Muscle of arm (tissue), 1 donor: ENCODE measurements at regions not wholly inside any gene's neighbourhood (a gene's known extent, or its start where the extent isn't known, plus 50 kb on each side); places are given as distances from the start of the nearest gene placed in this dataset.
"Not testable (repeated sequence)": the region's sequence is repeated elsewhere in the genome, so short reads cannot be mapped to it uniquely, and the experiment has no call there.

Source experiments
- DNase-seq: peaks from one replicate; pipeline ENCODE4 v3.0.0-alpha.2; 2013

GRCh38 chr1:95614197-95614596 is 380.2 kb downstream of the RWDD3 start:
- DNase-seq: no peak

- no peak for DNase-seq
Observed at GRCh38 chr1:95615421-95615820, 381.4 kb downstream of the RWDD3 start.

- DNase-seq: no peak
Observed at GRCh38 chr1:95620076-95620475, 386.1 kb downstream of the RWDD3 start.

GRCh38 chr1:95622609-95623008 is 388.6 kb downstream of the RWDD3 start:
- no peak for DNase-seq

- DNase-seq: no peak
Observed at GRCh38 chr1:95625224-95625623, 391.2 kb downstream of the RWDD3 start.

- no peak for DNase-seq
Observed at GRCh38 chr1:95627244-95627643, 393.2 kb downstream of the RWDD3 start.

- DNase-seq: no peak
Observed at GRCh38 chr1:95631695-95632094, 397.7 kb downstream of the RWDD3 start.

- DNase-seq: no peak
Observed at GRCh38 chr1:95635811-95636210, 401.8 kb downstream of the RWDD3 start.

- no peak for DNase-seq
Observed at GRCh38 chr1:95636897-95637296, 402.9 kb downstream of the RWDD3 start.

GRCh38 chr1:95640746-95641145 is 406.7 kb downstream of the RWDD3 start:
- DNase-seq: no peak

GRCh38 chr1:95641386-95641785 is 407.4 kb downstream of the RWDD3 start:
- no peak for DNase-seq

- DNase-seq: no peak
Observed at GRCh38 chr1:95642035-95642434, 408.0 kb downstream of the RWDD3 start.

- DNase-seq: no peak
Observed at GRCh38 chr1:95643071-95643470, 409.1 kb downstream of the RWDD3 start.

GRCh38 chr1:95645126-95645525 is 411.1 kb downstream of the RWDD3 start:
- DNase-seq: not testable (repeated sequence)

GRCh38 chr1:95650631-95651030 is 416.6 kb downstream of the RWDD3 start:
- DNase-seq: no peak

GRCh38 chr1:95652423-95652965 is 418.5 kb downstream of the RWDD3 start:
- no peak for DNase-seq

GRCh38 chr1:95653618-95654017 is 419.6 kb downstream of the RWDD3 start:
- DNase-seq: no peak

GRCh38 chr1:95655321-95656020 is 421.5 kb downstream of the RWDD3 start:
- DNase-seq: no peak

GRCh38 chr1:95657248-95657647 is 423.2 kb downstream of the RWDD3 start:
- no peak for DNase-seq

- DNase-seq: no peak
Observed at GRCh38 chr1:95659166-95659565, 425.2 kb downstream of the RWDD3 start.

- DNase-seq: no peak
Observed at GRCh38 chr1:95659588-95659987, 425.6 kb downstream of the RWDD3 start.

- no peak for DNase-seq
Observed at GRCh38 chr1:95660736-95661135, 426.7 kb downstream of the RWDD3 start.

GRCh38 chr1:95663530-95663929 is 429.5 kb downstream of the RWDD3 start:
- DNase-seq: not testable (repeated sequence)

- DNase-seq: no peak
Observed at GRCh38 chr1:95668165-95668564, 434.2 kb downstream of the RWDD3 start.
